Pancreas (tissue), 10 donors: ENCODE measurements at regions not wholly inside any gene's neighbourhood (a gene's known extent, or its start where the extent isn't known, plus 50 kb on each side); places are given as distances from the start of the nearest gene placed in this dataset.

Source experiments
- ATAC-seq, 4 donors: fragments of 200-7000 bp; cut with Tn5 transposase; one replicate each; pipeline versions ENCODE4 v1.8.0 to v1.9.1; 2020; ENCODE audit warnings: mild to moderate bottlenecking in 4 of 4, moderate library complexity in 4 of 4
- DNase-seq, 6 donors: peaks; one replicate each; pipeline ENCODE4 v3.0.0-alpha.2; 2020
- FAIRE-seq: peaks from 2 replicates; lab custom pipeline; 2012; peaks lifted over from hg19 to GRCh38; lab: Jason Lieb, UNC
- H3K27ac ChIP-seq, 4 donors: fragments of 200-600 bp; sonication (generic); 1 replicate in 3 of 4; 2 replicates in 1 of 4; pipeline versions ENCODE4 v1.5.0 to v1.8.0; 2020
- H3K27me3 ChIP-seq, 4 donors: fragments of 200-600 bp; one replicate each; pipeline ENCODE4 v1.8.0; 2021
- H3K36me3 ChIP-seq, 3 donors: fragments of 200-600 bp; sonication (generic) in 1 of 3; one replicate each; pipeline versions ENCODE4 v1.5.0 to v1.8.0; 2020 to 2021
- H3K4me1 ChIP-seq, 3 donors: fragments of 200-600 bp; one replicate each; pipeline ENCODE4 v1.8.0; 2021
- H3K4me3 ChIP-seq, 4 donors: fragments of 200-600 bp; sonication (generic) in 2 of 4; one replicate each; pipeline versions ENCODE4 v1.5.0 to v1.8.0; 2020 to 2021
- H3K9me3 ChIP-seq, 4 donors: fragments of 200-600 bp; one replicate each; pipeline ENCODE4 v1.8.0; 2021
- CTCF ChIP-seq, 4 donors: fragments of 200-600 bp; sonication (generic) in 3 of 4; IDR thresholded peaks; one replicate each; pipeline versions ENCODE4 v1.5.0 to v1.8.0; 2021; ENCODE audit warnings: antibody characterized with exemption in 4 of 4
- WGBS, 2 donors: extraction: QIAGEN DNeasy Blood & Tissue Kit; methylation state at CpG; one replicate each; pipeline ENCODE4 v1.1.7; 2013; 5-methylcytosine and 5-hydroxymethylcytosine counted together
- intact Hi-C, 3 donors: fragments of 100-400 bp; cut with DNase I; formaldehyde crosslinking; loops; one replicate each; pipeline versions ENCODE4 v1.11.1 to v1.14.2; 2022
- donor health status: healthy with polysubstance abuse.
- donor health status: DM: no; HTN: no; CAD: no; lungs with moderate emphysema.
- donor health status: DM: no; HTN: no; CAD: no.
- donor health status: control.
- donor health status: control.
- donor health status: Bipolar disorder and iron deficiency.
- donor health status: DM: yes; HTN: yes; CAD: no.
- donor health status: DM: no; HTN: no; CAD: no.
- donor health status: DM: no; HTN: no; CAD: no.
- donor health status: DM: yes; HTN: yes; CAD: no.

- ATAC-seq (no peak), FAIRE-seq (no peak), DNase-seq (no peak)
- no peak for TF ChIP-seq CTCF (IDR thresholded peaks at IDR 0.05)
- Histone ChIP-seq H3K9me3 (no peaks in the 10 kb centered on the region), H3K4me3 (no peak overlapping the region), H3K4me1 (no peaks in the 10 kb centered on the region), H3K36me3 (no peaks in the 10 kb centered on the region), H3K27me3 (no peaks in the 10 kb centered on the region), H3K27ac (no peak overlapping the region)
- 84 to 91% methylated on average over 21 of the region's 21 CpGs for WGBS, 2 donors
- intact Hi-C loops: no loop called here
Measured at GRCh38 chr6:164020142-164020541, 605.6 kb downstream of the QKI start.

GRCh38 chr6:164018133-164018532 lies 603.6 kb downstream of the QKI start:
- H3K4me3 ChIP-seq: no peak overlapping the region
- H3K27me3 ChIP-seq: no peaks in the 10 kb centered on the region
- FAIRE-seq (no peak), ATAC-seq (no peak), DNase-seq (no peak)
- intact Hi-C loops: no loop called here
- WGBS, 2 donors: 65 to 66% methylated on average over 4 of the region's 4 CpGs
- no peaks in the 10 kb centered on the region for H3K9me3 ChIP-seq
- no peaks in the 10 kb centered on the region for H3K36me3 ChIP-seq
- no peak for TF ChIP-seq CTCF (IDR thresholded peaks at IDR 0.05)
- H3K4me1 ChIP-seq: no peaks in the 10 kb centered on the region
- no peak overlapping the region for H3K27ac ChIP-seq

GRCh38 chr6:164016056-164016455 lies 601.5 kb downstream of the QKI start:
- Histone ChIP-seq H3K27me3 (peaks cover 0 to 3% (median 0%) of the 10 kb centered on the region in 4 donors), H3K9me3 (no peaks in the 10 kb centered on the region), H3K4me1 (no peaks in the 10 kb centered on the region), H3K36me3 (no peaks in the 10 kb centered on the region), H3K4me3 (no peak overlapping the region), H3K27ac (no peak overlapping the region)
- intact Hi-C loops: no loop called here
- no peak for TF ChIP-seq CTCF (IDR thresholded peaks at IDR 0.05)
- 79 to 90% methylated on average over 6 of the region's 6 CpGs for WGBS, 2 donors
- no peak for ATAC-seq
- DNase-seq: no peak
- no peak for FAIRE-seq

GRCh38 chr6:164015088-164015484 lies 600.6 kb downstream of the QKI start:
- DNase-seq (no peak), FAIRE-seq (no peak), ATAC-seq (no peak)
- Histone ChIP-seq H3K36me3 (no peaks in the 10 kb centered on the region), H3K4me1 (no peaks in the 10 kb centered on the region), H3K9me3 (no peaks in the 10 kb centered on the region), H3K27ac (no peak overlapping the region), H3K27me3 (peaks cover 0 to 3% (median 0%) of the 10 kb centered on the region in 4 donors), H3K4me3 (no peak overlapping the region)
- no peak for TF ChIP-seq CTCF (IDR thresholded peaks at IDR 0.05)
- intact Hi-C loops: no loop called here
- WGBS, 2 donors: 62 to 64% methylated on average over 4 of the region's 4 CpGs

- WGBS, 2 donors: 52 to 61% methylated on average over 11 of the region's 11 CpGs
- no peak for TF ChIP-seq CTCF (IDR thresholded peaks at IDR 0.05)
- Histone ChIP-seq H3K9me3 (no peaks in the 10 kb centered on the region), H3K27ac (no peak overlapping the region), H3K27me3 (peaks cover 0 to 3% (median 0%) of the 10 kb centered on the region in 4 donors), H3K4me3 (no peak overlapping the region), H3K36me3 (no peaks in the 10 kb centered on the region), H3K4me1 (no peaks in the 10 kb centered on the region)
- intact Hi-C loops: no loop called here
- ATAC-seq (no peak), DNase-seq (no peak), FAIRE-seq (no peak)
Measured at GRCh38 chr6:164014346-164015087, 600.0 kb downstream of the QKI start.
